MM.1S (cell line): ENCODE measurements at regions not wholly inside any gene's neighbourhood (a gene's known extent, or its start where the extent isn't known, plus 50 kb on each side); places are given as distances from the start of the nearest gene placed in this dataset.

Source experiments
- EZH2phosphoT487 ChIP-seq: fragments of 300-600 bp; sonication (generic); IDR thresholded peaks from 2 replicates; pipeline ENCODE4 v1.6.1; 2018; ENCODE audit warnings: antibody characterized with exemption, low read length
- TF ChIP-seq, protein P1 (sequence below): fragments of 300-600 bp; sonication (generic); IDR thresholded peaks from 2 replicates; pipeline ENCODE4 v1.5.1; 2016; ENCODE audit warnings: antibody characterized with exemption, low read length, mixed read lengths

DNA sequence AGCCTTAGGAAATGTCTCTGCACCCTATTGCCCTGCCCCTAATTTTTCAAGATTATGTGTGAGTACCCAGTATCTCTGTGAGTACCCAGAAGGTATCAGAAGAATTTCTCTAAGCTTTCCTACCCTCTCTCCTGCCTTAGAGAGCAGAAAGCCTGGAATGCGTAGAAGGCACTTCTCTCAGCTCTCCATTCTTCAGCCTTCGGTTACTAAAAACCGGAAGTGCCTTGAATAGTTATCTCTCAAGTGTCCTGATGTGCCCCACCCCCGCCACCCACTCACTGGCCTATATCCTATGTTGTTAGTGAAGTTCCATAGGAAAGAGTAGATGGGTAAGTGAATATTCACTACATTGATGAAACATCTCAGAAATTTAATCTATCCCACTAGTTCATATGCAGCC lies 210.7 kb upstream of the CDH10 start:
- TF ChIP-seq EZH2phosphoT487 = no peak
- TF ChIP-seq, protein P1, sequence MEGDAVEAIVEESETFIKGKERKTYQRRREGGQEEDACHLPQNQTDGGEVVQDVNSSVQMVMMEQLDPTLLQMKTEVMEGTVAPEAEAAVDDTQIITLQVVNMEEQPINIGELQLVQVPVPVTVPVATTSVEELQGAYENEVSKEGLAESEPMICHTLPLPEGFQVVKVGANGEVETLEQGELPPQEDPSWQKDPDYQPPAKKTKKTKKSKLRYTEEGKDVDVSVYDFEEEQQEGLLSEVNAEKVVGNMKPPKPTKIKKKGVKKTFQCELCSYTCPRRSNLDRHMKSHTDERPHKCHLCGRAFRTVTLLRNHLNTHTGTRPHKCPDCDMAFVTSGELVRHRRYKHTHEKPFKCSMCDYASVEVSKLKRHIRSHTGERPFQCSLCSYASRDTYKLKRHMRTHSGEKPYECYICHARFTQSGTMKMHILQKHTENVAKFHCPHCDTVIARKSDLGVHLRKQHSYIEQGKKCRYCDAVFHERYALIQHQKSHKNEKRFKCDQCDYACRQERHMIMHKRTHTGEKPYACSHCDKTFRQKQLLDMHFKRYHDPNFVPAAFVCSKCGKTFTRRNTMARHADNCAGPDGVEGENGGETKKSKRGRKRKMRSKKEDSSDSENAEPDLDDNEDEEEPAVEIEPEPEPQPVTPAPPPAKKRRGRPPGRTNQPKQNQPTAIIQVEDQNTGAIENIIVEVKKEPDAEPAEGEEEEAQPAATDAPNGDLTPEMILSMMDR = no peak
